HEK293T (cell line): ENCODE measurements at regions not wholly inside any gene's neighbourhood (a gene's known extent, or its start where the extent isn't known, plus 50 kb on each side); places are given as distances from the start of the nearest gene placed in this dataset.

ENCODE experiments used
- ARNT ChIP-seq: fragments of 450-650 bp; IDR thresholded peaks from 2 replicates; pipeline ENCODE4 v1.6.1; 2017; ENCODE audit warnings: mild to moderate bottlenecking
- BHLHE40 ChIP-seq: fragments of 450-650 bp; IDR thresholded peaks from 2 replicates; pipeline ENCODE4 v1.6.1; 2016; ENCODE audit warnings: mild to moderate bottlenecking, moderate library complexity, borderline replicate concordance
- ELF4 ChIP-seq: fragments of 450-650 bp; IDR thresholded peaks from 2 replicates; pipeline ENCODE4 v1.6.1; 2017; ENCODE audit warnings: antibody characterized with exemption
- FOXA1 ChIP-seq: fragments of 450-650 bp; IDR thresholded peaks from 2 replicates; pipeline ENCODE4 v1.6.1; 2016; ENCODE audit warnings: mild to moderate bottlenecking
- FOXM1 ChIP-seq: fragments of 450-650 bp; IDR thresholded peaks from 2 replicates; pipeline ENCODE4 v1.6.1; 2017; ENCODE audit warnings: mild to moderate bottlenecking, borderline replicate concordance
- HDGF ChIP-seq: fragments of 450-650 bp; IDR thresholded peaks from 2 replicates; pipeline ENCODE4 v1.6.1; 2017; ENCODE audit warnings: antibody characterized with exemption, borderline replicate concordance
- NFRKB ChIP-seq: fragments of 450-650 bp; IDR thresholded peaks from 2 replicates; pipeline ENCODE4 v1.6.1; 2016; ENCODE audit warnings: mild to moderate bottlenecking, moderate library complexity
- SP1 ChIP-seq: fragments of 450-650 bp; IDR thresholded peaks from 2 replicates; pipeline ENCODE4 v1.6.1; 2017
- SUZ12 ChIP-seq: fragments of 450-650 bp; IDR thresholded peaks from 2 replicates; pipeline ENCODE4 v1.6.1; 2016; ENCODE audit warnings: mild to moderate bottlenecking
- TARDBP ChIP-seq: fragments of 450-650 bp; IDR thresholded peaks from 2 replicates; pipeline ENCODE4 v1.6.1; 2016
- ZNF384 ChIP-seq: fragments of 450-650 bp; IDR thresholded peaks from 2 replicates; pipeline ENCODE4 v1.6.1; 2016

DNA sequence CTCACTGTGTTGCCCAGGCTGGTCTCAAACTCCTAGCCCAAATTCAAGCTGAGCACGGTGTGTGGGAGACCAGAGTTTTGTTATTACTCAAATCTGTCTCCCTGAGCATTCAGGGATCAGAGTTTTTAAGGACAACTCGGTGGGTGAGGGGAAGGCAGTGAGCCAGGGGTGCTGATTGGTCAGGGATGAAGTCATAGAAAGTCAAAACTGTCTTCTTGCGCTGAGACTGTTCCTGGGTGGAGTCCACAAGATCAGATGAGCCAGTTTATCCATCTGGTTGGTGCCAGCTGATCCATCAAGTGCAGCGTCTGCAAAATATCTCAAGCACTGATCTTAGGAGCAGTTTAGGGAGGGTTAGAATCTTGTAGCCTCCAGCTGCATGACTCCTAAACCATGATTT lies 346.3 kb downstream of the TMEM114 start:
- TF ChIP-seq NFRKB (no peak), FOXA1 (no peak), FOXM1 (no peak), SUZ12 (no peak), ELF4 (no peak), BHLHE40 (no peak), ARNT (no peak), SP1 (no peak), ZNF384 (no peak), HDGF (no peak), TARDBP (no peak)
